ENCODE measurements at regions not wholly inside any gene's neighbourhood (a gene's known extent, or its start where the extent isn't known, plus 50 kb on each side); places are given as distances from the start of the nearest gene placed in this dataset.

GRCh38 chr17:77481476-77482374, 341.0 kb downstream of the SEC14L1 start:
- no peak for DNase-seq (ENCODE audit: low spot score)
- TF ChIP-seq, protein P1, sequence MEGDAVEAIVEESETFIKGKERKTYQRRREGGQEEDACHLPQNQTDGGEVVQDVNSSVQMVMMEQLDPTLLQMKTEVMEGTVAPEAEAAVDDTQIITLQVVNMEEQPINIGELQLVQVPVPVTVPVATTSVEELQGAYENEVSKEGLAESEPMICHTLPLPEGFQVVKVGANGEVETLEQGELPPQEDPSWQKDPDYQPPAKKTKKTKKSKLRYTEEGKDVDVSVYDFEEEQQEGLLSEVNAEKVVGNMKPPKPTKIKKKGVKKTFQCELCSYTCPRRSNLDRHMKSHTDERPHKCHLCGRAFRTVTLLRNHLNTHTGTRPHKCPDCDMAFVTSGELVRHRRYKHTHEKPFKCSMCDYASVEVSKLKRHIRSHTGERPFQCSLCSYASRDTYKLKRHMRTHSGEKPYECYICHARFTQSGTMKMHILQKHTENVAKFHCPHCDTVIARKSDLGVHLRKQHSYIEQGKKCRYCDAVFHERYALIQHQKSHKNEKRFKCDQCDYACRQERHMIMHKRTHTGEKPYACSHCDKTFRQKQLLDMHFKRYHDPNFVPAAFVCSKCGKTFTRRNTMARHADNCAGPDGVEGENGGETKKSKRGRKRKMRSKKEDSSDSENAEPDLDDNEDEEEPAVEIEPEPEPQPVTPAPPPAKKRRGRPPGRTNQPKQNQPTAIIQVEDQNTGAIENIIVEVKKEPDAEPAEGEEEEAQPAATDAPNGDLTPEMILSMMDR (IDR thresholded peaks at IDR 0.05; ENCODE audit: borderline replicate concordance, control extremely low read depth, extremely low read depth, insufficient read depth, missing control alignments) = no peak
- in situ Hi-C loops (cut with MboI; ENCODE audit: low sequenced_read_pairs, unreplicated experiment) = no loop called here

- in situ Hi-C loops (cut with MboI; ENCODE audit: low sequenced_read_pairs, unreplicated experiment) = no loop called here
- TF ChIP-seq, protein P1 (IDR thresholded peaks at IDR 0.05; ENCODE audit: borderline replicate concordance, control extremely low read depth, extremely low read depth, insufficient read depth, missing control alignments) = no peak
- no peak for DNase-seq (ENCODE audit: low spot score)
These were observed 341.8 kb downstream of the SEC14L1 start for GRCh38 chr17:77482375-77483127.

DNA sequence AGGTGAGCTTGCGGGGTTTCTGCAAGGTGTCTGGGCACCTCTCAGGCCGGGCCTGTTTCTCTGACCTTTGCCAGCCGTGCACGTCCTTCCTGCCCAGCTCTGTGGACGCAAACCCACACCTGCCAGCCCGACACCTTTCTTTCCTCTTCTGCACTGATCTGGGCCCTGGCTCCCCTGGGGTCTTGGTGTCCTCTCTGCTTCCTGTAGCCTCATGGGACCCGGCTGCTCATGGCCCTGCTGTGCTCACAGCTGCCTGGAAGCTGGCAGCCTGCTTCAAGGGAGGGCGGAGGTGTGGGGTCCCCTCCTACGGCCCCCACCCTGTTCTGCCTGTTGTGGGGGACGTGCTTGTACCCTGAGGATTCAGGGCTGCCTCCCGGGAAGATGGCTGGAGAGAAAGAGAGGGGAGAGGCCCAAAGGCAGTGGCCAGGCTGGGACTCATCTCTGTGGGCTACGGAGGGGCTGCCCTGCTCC, 342.4 kb downstream of the SEC14L1 start:
- DNase-seq (ENCODE audit: low spot score) = no peak
- TF ChIP-seq, protein P1 (IDR thresholded peaks at IDR 0.05; ENCODE audit: borderline replicate concordance, control extremely low read depth, extremely low read depth, insufficient read depth, missing control alignments) = no peak
- in situ Hi-C loops (cut with MboI; ENCODE audit: low sequenced_read_pairs, unreplicated experiment) = no loop called here

- TF ChIP-seq, protein P1 (IDR thresholded peaks at IDR 0.05; ENCODE audit: borderline replicate concordance, control extremely low read depth, extremely low read depth, insufficient read depth, missing control alignments) = no peak
- DNase-seq (ENCODE audit: low spot score) = no peak
- in situ Hi-C loops (cut with MboI; ENCODE audit: low sequenced_read_pairs, unreplicated experiment) = no loop called here
These were observed 343.3 kb downstream of the SEC14L1 start for GRCh38 chr17:77484111-77484510.

DNA sequence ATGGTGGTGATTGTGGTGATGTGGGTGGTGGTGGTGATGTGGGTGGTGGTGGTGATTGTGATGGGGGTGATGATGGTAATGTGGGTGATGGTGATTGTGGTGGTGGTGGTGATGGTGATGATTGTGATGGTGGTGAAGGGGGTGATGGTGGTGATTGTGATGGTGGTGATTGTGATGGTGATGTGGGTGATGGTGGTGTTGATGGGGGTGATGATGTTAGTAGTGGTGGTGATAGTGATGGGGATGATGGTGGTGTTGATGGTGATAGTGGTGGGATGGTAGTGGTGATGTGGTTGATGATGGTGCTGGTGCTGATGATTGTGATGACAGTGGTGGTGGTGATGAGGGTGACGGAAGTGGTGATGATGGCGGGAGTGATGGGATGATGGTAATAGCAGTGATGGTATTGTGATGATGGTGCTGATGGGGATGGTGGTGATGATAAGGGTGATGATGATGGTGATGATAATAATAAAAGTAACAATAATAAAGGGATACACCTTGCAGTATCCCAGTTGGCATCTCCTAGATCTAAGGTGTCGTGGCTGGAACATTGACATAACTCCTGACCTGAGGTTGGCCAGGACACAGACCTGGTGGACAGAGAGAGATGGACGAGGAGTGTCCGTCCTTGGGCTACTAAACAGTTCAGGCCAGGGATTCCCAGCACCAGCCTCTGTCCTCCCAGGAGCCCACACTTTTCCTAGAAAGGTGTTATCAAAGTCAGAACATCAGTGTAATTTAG, 344.5 kb downstream of the SEC14L1 start:
- DNase-seq (ENCODE audit: low spot score) = no peak
- in situ Hi-C loops (cut with MboI; ENCODE audit: low sequenced_read_pairs, unreplicated experiment) = no loop called here
- TF ChIP-seq, protein P1 (IDR thresholded peaks at IDR 0.05; ENCODE audit: borderline replicate concordance, control extremely low read depth, extremely low read depth, insufficient read depth, missing control alignments) = no peak

- TF ChIP-seq, protein P1 (IDR thresholded peaks at IDR 0.05; ENCODE audit: borderline replicate concordance, control extremely low read depth, extremely low read depth, insufficient read depth, missing control alignments) = no peak
- no peak for DNase-seq (ENCODE audit: low spot score)
- in situ Hi-C loops (cut with MboI; ENCODE audit: low sequenced_read_pairs, unreplicated experiment) = no loop called here
These were observed 346.5 kb downstream of the SEC14L1 start for GRCh38 chr17:77487211-77487629.
